ENCODE measurements at regions not wholly inside any gene's neighbourhood (a gene's known extent, or its start where the extent isn't known, plus 50 kb on each side); places are given as distances from the start of the nearest gene placed in this dataset.
"Not testable (repeated sequence)": the region's sequence is repeated elsewhere in the genome, so short reads cannot be mapped to it uniquely, and the experiment has no call there.

DNA sequence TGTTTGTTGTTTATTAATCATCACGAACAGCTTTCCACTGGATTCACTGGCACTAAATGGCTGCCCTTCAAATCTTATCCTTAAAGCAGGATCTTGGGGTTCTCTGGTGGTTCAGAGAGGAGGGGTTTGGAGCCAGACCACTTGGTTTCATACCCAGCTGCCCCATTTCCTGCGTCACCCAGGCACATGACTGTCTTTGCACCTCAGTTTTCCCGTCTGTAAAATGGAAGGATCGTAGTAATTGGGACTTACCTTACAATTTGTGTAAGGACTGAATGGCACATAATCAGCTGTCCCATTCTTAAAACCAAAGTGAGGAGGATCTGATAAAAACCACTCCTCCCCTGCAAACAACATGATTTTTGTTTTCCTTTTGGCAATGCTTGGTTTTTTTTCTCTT lies 318.3 kb downstream of the ZNF536 start:
- DNase-seq = no peak

GRCh38 chr19:30689474-30689873 lies 317.3 kb downstream of the ZNF536 start:
- no peak for DNase-seq

DNA sequence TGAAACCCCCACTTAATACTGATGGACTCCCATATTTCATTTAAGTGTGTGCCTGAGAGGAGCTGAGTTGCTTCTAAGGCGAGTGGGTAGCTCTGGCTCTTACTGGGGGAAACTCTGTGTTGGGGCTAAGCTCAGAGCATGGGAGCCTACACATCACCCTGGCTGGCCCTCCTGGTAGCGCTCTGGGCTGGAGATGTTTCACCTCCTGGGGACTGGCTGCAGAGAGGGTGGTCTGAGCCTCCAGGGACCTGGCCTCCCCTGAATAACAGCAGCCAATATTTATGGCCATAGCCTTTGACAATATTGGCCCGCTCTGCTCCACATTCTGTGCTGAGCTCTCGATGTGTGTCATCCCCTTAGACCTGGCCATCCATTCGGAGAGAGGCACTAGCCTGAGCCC lies 316.5 kb downstream of the ZNF536 start:
- DNase-seq = no peak

DNA sequence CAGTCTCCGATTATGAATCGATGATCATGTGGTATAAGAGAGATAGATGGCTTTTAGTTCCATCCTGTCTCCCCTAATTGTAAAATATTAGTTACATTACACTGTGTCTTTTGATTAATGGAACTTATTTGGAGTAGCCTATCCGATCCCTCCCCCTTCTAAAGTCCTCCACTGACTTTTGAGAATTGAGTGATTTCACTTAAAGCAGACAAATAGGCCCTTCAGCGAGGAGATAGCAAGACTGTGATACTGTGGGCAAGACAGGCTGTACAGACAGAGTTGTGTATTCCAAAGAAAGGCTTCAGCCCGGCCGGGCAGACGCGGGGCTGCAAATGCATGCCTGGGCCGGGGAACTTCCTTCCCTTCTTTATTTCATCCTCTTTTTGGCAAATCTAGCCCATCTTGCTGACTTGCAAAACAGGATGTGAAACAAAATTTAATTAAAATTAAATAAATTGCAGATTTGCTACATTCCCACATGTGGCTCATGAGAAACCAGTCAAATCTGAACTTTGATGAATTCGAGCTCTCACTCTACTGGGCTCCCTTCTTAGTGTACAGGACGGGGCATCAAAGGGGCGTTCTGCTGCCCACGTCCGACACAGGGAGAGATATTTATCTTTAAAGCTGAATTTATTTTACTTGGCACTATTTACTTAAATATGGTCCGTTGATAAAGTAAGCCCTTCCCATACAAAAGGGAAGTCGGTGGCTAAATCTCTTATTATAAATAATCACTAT lies 314.8 kb downstream of the ZNF536 start:
- DNase-seq = no peak

- no peak for DNase-seq
These were observed 314.1 kb downstream of the ZNF536 start for GRCh38 chr19:30686176-30686820.

DNA sequence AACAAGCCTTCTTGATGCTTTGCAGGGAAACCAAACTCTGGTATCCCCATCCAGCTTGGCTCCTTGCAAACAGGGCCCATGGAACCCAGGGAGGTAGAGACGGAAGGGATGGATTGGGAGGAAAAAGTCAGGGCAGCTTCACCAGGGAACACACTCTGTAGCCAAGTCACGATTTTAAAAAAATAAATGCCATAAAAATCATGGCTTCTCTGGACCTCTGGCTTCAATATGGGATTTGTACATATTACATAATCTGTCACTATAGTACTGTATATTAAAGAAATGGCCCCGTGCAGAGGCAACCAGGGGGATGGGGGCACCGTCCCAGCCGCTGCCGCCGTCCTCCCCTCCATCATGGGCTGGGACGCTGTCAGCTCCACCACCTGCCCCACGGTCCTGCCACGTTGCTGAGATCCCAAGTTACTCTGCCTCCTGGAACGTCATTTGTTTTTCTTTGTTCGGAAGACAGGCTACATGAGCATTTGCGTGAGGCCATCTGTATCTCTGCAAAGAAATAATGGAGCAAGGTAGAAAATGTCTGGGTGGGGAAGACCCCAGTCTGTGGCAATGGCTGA lies 313.3 kb downstream of the ZNF536 start:
- DNase-seq = no peak

DNA sequence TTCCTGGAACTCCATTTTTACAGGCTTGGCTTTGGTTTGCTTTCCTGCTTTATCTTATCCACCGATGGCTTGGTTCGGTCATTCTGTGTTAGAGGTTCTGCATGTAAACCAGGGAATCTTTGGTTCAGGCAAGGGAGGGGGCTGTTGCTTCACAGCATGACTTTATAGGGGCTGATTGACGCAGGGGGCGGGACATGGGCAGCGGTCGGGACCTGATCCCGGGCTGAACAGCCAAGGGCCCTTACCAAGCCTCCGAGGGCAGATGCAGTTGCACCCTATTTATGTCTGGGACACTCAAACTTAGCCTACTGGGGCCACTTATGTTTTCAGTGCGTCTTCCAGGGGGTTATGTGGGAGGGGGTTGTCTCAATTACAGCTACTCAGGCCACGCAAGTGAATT lies 312.4 kb downstream of the ZNF536 start:
- DNase-seq = no peak

DNA sequence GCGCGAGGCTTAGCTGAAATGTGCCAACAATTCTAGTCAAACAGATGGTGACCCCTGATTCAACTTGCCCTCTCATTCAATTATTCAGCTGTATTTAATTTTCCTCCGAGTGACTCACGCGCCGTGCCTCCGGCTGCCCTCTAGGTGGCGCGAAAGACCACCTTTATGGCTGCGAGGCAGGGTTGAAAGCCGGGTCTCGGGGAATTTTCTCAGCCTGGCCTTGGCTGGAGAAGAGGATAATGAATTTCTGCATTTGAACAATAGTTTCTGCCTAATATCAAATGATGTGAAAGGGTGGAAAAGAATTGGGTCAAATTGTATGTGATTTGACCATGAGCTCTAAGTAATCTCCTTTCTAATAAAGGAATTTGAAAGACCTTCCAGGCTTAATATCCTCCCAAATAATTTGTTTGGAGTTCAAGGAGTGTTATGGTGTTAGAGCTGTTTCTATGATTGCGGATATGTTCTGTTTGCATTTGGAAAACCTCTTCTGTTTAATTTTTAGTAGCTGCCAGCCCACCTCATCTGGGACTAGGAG lies 310.9 kb downstream of the ZNF536 start:
- peak in 5 of 6 experiments; percentile 14 to 39 (median 22) for DNase-seq

GRCh38 chr19:30682146-30682998 lies 310.2 kb downstream of the ZNF536 start:
- no peak for DNase-seq

- DNase-seq = no peak
These were observed 309.2 kb downstream of the ZNF536 start for GRCh38 chr19:30681162-30682100.

DNA sequence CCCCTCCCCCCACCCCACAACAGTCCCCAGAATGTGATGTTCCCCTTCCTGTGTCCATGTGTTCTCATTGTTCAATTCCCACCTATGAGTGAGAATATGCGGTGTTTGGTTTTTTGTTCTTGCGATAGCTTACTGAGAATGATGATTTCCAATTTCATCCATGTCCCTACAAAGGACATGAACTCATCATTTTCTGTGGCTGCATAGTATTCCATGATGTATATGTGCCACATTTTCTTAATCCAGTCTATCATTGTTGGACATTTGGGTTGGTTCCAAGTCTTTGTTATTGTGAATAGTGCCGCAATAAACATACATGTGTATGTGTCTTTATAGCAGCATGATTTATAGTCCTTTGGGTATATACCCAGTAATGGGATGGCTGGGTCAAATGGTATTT lies 308.2 kb downstream of the ZNF536 start:
- DNase-seq = not testable (repeated sequence)

DNA sequence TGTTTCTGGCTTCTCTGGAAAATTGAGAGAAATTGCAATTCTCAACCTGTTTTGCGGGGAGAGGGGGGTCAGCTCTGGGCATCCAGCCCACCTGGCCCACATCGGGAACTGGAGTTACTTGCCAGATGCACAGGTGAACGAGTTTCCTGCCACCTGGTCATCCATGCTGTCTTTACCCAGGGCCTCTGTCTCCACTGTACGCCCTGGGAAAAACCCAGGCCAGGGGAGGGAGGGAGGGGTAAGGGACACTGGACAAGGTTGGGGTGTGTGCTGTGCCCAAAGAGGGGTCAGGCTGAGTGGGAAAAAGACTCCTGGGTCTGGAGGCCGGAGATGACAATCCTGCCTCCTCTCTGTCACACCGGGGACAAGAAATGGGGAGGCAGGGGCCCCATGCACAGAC lies 307.6 kb downstream of the ZNF536 start:
- DNase-seq = no peak

DNA sequence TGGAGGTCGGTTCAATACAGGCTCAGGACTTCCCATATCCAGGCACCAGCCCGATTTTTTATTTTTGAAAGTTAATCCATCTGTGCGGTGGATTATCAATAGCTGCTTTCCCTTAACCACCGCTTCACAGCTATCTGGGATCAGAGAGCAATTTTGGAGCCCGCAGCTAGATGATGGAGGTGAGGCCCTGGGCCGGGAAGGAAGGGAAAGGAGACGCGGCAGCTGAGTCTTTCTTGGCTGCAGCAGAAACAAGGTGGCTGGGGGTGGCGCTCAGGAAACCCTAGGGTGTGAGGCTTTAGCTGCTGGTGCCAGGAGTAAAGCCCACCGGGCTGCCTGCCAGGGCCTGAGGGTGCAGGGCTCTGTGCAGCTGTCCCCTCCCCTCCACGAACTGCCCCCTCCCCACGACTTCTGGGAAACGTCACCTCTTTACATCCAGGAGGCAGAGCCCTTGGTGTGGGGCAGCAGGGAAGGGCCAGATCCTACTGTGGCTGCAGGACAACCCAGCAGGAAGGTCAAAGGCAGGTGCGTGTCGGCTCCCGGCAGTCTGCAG lies 307.0 kb downstream of the ZNF536 start:
- no peak for DNase-seq

- DNase-seq = no peak
These were observed 306.0 kb downstream of the ZNF536 start for GRCh38 chr19:30678168-30678567.

DNA sequence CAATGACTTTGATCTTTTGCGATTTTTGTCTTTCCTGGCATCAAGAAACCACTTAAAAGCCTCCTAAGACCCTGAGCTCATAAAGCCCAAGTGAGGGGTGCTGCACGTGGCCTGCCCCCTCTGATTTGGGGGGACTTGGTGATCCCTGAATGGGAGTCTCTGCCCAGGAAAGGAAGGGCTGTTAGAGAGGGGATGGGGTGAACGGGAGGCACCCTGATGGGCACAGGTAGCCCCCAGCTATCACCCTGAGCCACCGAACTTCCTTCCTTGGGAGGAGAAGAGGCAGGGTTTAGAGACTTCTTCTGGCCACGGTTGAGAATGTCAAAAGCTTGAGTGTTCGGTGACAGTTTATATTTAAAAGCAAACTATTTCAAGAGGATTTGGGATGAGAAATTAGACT lies 305.5 kb downstream of the ZNF536 start:
- no peak for DNase-seq

DNA sequence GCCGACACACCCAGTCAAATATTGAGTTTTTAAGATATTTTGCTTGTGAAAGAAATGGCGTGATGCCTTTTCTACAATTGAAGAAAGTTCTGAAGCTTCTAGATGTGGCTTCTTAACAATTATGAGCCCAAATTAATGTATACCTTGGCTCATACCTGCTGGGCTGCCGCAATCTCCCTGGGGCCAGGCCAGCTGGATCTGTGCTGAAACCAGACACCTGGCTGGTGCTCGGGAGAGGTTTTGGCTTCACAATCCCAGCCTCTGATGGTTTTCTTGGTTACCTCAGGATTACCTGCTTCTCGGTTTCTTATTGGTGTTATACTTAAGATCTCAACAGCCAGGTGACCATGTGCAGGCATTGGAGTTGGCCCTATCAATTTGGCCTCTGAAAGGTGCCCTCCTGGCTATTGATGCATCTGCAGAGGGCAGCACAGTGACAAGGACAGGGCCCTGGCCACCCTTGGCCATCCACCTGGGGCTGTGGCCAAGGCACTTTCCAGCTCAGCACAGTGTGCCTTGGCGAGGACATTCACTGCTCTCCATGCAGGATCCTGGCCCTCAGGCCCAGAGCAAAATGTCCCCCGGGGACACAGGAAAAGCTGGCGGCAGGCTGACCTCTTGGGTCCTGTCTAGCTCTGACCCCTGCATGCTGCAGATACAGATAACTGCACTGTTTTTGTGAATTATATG lies 305.0 kb downstream of the ZNF536 start:
- DNase-seq = no peak

- no peak for DNase-seq
These were observed 302.9 kb downstream of the ZNF536 start for GRCh38 chr19:30675086-30675485.

GRCh38 chr19:30674656-30675055 lies 302.5 kb downstream of the ZNF536 start:
- no peak for DNase-seq

DNA sequence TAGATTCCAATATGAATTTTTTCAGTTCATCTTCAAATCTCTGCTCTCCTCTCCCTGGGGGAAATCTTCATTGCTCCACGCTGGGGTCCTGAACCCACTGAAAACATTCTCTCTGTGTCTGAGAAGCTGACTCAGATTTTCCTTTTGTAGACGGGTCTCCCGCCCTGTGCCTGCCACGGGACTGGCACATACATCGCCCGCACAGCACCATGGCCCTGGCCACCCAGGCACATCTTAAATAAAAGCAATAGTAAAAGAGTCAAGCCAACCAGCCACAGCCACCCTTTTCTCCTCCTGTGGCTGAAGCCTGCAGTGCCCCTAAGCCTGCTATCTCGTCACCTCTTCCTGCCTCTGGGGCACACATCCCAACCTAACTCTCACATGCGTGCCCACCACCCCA lies 301.2 kb downstream of the ZNF536 start:
- DNase-seq = no peak

DNA sequence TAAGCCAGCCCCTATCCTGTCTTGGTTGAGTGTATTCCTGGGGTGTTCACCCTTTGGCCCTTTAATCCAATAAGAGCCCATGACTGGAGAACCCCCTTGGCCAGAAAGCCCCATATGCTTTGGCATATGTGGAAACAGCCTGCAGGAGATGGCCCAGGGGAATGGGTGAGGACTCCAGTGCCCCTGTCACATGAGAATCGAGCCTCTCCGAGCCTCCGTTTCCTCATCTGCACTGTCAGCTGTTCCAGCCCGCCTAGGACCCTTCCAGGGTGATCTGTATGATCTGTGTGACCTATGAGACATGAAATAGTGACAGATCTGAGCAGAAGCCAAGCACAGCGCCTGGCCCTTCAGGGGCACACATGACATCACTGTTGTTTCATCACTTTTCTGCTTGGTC lies 300.7 kb downstream of the ZNF536 start:
- no peak for DNase-seq

DNA sequence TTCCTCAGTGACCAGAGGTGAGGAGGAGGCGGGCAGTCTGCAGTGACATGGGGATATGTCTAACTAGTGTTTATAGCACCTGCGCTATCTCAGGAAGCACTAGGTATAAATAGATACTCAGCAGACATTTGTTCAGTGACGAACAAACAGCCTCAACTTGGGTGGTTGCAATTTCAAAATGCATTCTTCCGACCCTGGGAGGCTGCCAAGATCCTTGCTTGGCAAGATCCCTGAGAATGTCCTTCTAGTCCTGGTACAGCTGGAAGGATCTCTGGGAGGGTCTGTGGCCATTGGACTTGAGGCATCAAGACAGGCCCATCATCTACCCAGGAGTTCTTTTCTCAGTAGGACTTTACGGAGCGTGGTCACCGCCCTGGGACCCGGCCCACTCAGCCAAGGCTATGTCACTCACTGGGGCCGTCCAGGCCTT lies 299.5 kb downstream of the ZNF536 start:
- DNase-seq = no peak
